Skin epidermis (tissue), 12 donors: ENCODE measurements at regions not wholly inside any gene's neighbourhood (a gene's known extent, or its start where the extent isn't known, plus 50 kb on each side); places are given as distances from the start of the nearest gene placed in this dataset.

Experiments used
- H3K27ac ChIP-seq, 21 experiments: fragments of 200-600 bp; sonication (generic) in 11 of 21; one replicate each; pipeline ENCODE4 v1.5.0; 2020; ENCODE audit warnings: mild to moderate bottlenecking in 3 of 21, inconsistent platforms in 2 of 21, moderate library complexity in 2 of 21
- H3K4me3 ChIP-seq, 7 experiments: fragments of 200-600 bp; sonication (generic) in 2 of 7; one replicate each; pipeline ENCODE4 v1.5.0; 2020; ENCODE audit warnings: inconsistent platforms in 2 of 7, mild to moderate bottlenecking in 2 of 7, moderate library complexity in 1 of 7

DNA sequence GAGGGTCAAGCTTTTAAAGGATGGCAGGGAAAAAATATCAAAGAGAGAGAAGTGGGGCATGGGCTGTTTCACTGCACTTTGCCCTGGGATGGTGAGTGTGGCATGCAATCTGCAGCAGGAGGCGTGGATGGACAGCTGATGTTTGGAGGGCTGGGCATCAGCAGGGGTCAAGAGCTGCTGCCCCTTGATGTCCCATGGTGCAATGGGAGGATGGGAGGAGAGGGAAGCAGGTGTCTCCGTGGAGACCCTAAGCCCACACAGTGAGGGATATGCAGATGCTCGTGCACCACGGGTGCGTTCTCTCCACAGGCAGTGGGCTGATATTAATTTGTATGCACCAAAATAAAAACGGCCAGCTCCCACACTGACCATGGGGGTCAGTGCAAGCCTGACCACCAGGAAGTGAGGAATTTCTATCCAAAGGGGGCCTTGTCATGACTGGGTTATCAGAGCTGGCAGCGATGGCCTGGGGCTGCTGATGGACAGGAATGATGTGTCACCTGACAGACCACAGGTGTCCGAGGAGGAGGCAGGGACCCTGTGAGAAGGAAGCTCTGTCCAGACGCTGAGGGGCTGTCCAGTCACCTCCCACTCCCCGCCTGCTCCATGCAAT is 183.6 kb downstream of the IRF8 start:
- no peak overlapping the region for H3K27ac ChIP-seq
- H3K4me3 ChIP-seq: no peak overlapping the region

GRCh38 chr16:86083382-86084002 is 184.5 kb downstream of the IRF8 start:
- no peak overlapping the region for H3K4me3 ChIP-seq
- H3K27ac ChIP-seq: no peak overlapping the region

- no peak overlapping the region for H3K4me3 ChIP-seq
- H3K27ac ChIP-seq: no peak overlapping the region
Measured at GRCh38 chr16:86085161-86085611, 186.2 kb downstream of the IRF8 start.

DNA sequence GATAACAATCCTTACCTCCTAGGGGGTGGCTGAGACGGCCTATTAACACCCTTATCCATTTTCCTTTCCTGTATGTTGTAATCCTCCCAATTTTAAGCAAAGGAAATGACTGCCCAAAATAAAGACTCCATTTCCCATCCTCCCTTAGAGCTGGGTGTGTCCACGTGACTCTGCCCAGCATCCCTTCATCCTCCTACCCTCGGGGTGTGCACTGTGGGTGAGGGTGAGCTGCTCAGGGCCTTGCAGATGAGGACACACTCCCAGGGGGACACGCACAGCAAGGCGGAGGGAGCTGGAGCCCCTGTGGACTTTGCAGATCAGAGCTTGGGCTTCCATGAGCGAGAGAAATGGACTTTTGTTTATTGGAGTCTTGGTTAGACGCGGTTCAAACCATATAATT is 186.8 kb downstream of the IRF8 start:
- H3K4me3 ChIP-seq: no peak overlapping the region
- H3K27ac ChIP-seq: no peak overlapping the region

GRCh38 chr16:86086471-86086870 is 187.5 kb downstream of the IRF8 start:
- H3K27ac ChIP-seq: no peak overlapping the region
- no peak overlapping the region for H3K4me3 ChIP-seq

DNA sequence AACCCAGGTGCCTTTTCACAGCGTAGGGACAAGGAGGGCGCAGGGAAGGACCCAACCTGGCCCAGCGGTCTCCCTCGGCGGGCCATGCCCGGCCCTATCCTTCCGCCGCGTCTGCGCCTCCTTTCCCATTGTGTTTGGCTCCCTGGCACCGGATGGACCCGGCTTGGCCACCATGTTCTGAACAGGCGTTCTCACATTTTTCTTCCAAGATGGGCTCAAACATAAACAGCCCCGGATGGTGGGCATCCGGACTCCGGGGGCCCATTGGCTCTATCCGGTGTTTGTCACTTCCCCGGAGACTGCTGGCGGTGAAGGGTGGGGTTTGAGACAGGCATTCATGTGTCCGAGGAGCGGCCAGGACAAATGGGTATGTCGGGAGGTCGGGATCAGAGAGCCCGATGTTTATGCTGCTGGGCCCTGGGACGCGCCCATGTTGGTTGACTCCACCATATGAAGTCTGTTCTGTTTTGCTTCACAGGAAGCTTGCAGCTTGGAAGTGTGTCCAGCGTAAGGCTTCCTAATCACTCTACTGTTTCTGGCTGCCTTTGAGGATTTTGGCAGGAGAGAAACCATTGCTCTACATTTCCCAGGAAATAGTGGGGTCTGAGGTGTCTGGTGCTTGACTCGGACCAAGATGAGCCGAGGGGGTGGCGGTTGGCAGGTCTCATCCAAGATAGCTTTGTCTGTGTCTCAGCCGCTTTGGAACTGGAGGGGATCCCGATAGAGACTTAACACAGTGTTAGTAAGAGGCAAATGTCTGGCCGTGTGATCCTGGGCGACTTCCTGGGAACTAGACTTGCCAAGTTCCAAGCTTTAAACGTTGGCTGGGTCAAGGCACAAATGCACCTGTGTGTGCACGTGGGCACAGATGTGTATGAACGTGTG is 188.3 kb downstream of the IRF8 start:
- Histone ChIP-seq H3K27ac (no peak overlapping the region), H3K4me3 (no peak overlapping the region)

GRCh38 chr16:86087896-86088230 is 188.9 kb downstream of the IRF8 start:
- Histone ChIP-seq H3K27ac (no peak overlapping the region), H3K4me3 (no peak overlapping the region)

GRCh38 chr16:86088287-86088686 is 189.3 kb downstream of the IRF8 start:
- no peak overlapping the region for H3K4me3 ChIP-seq
- no peak overlapping the region for H3K27ac ChIP-seq

GRCh38 chr16:86088816-86089215 is 189.9 kb downstream of the IRF8 start:
- no peak overlapping the region for H3K27ac ChIP-seq
- no peak overlapping the region for H3K4me3 ChIP-seq

DNA sequence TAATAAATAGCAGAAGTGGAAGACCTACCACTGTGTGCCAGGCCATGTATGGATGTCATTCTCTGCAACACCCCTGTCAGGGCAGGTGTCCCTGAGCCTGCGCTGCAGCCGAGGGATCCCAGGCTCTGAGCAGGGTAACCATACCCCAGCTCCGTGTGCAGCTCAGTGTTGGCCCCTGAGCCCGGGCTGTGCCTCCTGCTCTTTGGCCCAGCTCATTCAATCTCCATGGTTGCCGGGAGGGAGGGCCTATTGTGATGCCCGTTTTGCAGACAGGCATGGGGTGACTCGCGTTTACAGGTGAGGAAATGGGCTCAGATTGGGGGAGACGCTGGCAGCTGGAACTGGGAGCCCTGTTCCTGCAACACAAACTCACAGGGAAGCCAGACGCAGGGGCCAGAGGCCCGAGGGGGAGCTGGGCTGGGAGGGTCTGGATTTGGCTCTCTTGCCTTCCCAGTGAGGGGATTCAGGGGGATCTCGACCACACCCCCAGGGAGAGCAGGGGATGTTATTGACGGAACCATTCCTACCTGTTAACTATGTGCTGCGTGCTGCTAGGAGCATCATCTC is 190.5 kb downstream of the IRF8 start:
- H3K4me3 ChIP-seq: no peak overlapping the region
- no peak overlapping the region for H3K27ac ChIP-seq

DNA sequence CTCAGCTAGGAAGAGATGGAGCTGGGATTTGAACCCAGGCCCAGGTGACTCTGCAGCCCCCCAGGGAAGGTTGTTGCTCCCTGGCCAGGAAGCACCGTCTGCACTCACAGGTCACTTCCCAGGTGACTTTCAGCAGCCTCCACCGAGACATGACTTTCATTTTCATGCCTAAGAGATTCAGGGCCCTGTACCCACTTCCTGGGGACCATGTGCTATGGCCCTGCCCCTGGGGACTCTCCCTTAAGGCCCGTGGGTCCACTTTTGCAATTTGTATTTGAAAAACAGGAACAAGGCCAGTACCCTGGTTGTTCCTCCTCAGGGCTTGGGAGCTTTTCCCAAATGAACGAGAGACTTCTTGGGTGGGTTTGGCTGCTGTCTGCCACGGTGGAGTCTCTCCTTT is 191.0 kb downstream of the IRF8 start:
- H3K4me3 ChIP-seq: no peak overlapping the region
- no peak overlapping the region for H3K27ac ChIP-seq

DNA sequence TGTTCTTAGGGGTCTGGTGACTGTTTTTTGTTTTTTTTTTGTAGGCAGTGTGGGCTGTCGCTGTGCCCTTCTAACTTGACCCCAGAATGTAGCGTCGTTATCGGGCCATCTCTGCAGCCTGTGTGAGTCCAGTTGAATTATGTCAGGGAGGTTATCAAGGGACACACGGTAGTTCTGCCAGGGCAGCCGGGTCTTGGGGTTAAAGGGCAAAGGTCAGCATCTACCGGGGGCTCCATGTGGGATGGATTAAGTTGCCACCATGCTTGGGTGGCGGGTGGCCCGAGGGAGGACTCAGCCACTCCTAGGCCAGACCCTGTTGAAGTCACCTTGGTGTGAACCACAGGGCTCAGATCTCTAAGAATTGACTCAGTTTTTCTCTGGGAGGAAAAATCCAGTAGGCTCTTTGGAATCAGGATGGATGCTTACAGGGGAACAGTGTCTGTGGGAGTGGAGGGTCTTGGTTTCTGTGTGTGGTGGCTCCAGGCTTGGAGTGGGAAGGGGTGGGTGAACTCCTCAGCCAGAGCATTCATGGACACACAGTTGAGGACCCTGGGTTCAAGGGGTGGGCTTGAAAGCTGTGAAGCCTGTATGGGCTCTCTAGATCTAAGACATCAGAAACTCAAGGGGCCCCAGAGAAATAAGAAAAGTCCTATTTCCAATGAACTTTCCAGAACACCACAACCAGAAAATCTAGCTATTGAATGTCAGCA is 191.7 kb downstream of the IRF8 start:
- no peak overlapping the region for H3K4me3 ChIP-seq
- no peak overlapping the region for H3K27ac ChIP-seq

GRCh38 chr16:86091976-86092375 is 193.0 kb downstream of the IRF8 start:
- H3K27ac ChIP-seq: no peak overlapping the region

DNA sequence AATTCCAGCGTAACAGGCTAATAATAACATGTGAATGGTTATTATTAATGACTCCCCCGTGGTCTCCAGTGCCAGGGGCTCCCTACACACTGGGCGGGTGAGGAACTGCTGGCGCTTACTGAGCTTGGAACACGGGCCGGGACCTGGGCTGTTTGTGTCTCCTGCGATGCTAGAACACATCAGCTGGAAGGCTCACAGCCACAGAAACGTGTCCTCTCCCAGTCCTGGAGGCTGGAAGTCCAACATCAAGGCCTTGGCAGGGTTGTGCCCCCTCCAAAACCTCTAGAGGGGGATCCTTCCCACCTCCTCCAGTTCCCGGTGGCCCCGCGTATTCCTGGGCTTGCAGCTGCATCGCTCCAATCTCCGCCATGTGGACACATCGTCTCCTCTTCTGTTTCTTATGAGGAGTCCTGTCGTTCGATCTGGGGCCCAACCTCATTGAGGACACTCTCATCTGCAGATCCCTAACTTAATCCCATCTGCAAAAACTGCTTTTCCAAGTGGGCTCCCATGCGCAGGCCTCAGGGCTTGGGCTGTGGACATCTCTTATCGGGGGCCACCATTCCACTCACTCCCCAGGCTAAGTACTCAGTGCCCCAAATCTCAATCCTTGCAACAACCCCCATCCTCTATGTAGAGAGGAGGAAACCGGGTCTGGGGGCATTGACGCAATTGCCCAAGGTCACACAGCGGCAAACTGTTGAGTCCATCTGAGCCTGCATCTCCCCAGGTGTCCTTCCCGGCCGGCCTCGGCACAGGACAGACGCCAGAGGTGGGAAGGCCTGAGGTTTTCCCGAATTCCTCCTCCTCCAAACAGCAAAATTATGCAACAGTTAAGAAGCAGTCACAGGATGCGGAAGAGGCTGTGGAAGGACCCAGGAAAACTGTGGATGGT is 193.9 kb downstream of the IRF8 start:
- Histone ChIP-seq H3K4me3 (no peak overlapping the region), H3K27ac (no peak overlapping the region)

More at GRCh38 chr16:86091976-86092375, 193.0 kb downstream of the IRF8 start:
- H3K4me3 ChIP-seq: no peak overlapping the region

- Histone ChIP-seq H3K27ac (no peak overlapping the region), H3K4me3 (no peak overlapping the region)
Measured at GRCh38 chr16:86093801-86094750, 195.1 kb downstream of the IRF8 start.

- Histone ChIP-seq H3K27ac (no peak overlapping the region), H3K4me3 (no peak overlapping the region)
Measured at GRCh38 chr16:86095131-86095752, 196.3 kb downstream of the IRF8 start.

DNA sequence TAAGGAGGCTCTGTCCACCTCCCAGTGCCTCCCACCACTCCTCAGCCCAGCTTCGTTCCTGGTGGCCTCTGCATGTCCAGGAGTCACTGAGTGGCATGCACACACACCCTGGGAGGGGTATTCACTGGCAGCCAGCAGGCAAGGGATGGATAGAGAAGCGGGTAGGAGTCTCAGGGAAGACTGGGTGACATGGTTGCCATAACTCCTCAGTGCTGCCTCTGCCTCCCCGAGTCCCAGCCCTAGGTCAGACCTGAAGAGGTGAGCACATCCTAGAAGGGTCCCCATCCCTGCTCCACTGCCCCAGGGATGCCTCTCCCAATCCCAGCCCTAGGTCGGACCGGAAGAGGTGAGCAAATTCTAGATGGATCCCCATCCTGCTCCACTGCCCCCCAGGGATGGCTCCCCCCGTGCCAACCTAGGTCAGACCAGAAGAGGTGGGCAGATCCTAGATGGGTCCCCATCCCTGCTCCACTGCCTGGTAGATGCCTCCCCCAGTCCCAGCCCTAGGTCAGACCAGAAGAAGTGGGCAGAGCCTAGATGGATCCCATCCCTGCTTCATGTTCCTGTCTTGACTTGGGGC is 197.0 kb downstream of the IRF8 start:
- Histone ChIP-seq H3K27ac (no peak overlapping the region), H3K4me3 (no peak overlapping the region)
